ENCODE measurements at regions not wholly inside any gene's neighbourhood (a gene's known extent, or its start where the extent isn't known, plus 50 kb on each side); places are given as distances from the start of the nearest gene placed in this dataset.

- TF ChIP-seq CTCF (IDR thresholded peaks at IDR 0.05), result no peak
- no peak for TF ChIP-seq SIN3A (IDR thresholded peaks at IDR 0.05; ENCODE audit: borderline replicate concordance, low read depth, low read length)
- TF ChIP-seq POLR2AphosphoS5 (IDR thresholded peaks at IDR 0.05; ENCODE audit: low read depth, low read length), result no peak
- TF ChIP-seq MXI1 (IDR thresholded peaks at IDR 0.05; ENCODE audit: low read depth, low read length), result no peak
- no peak for TF ChIP-seq FOSL2 (IDR thresholded peaks at IDR 0.05; ENCODE audit: borderline replicate concordance, low read depth)
Measured at GRCh38 chr11:21806947-21807346, 385.9 kb upstream of the ANO5 start.
